ENCODE measurements at regions not wholly inside any gene's neighbourhood (a gene's known extent, or its start where the extent isn't known, plus 50 kb on each side); places are given as distances from the start of the nearest gene placed in this dataset.

DNA sequence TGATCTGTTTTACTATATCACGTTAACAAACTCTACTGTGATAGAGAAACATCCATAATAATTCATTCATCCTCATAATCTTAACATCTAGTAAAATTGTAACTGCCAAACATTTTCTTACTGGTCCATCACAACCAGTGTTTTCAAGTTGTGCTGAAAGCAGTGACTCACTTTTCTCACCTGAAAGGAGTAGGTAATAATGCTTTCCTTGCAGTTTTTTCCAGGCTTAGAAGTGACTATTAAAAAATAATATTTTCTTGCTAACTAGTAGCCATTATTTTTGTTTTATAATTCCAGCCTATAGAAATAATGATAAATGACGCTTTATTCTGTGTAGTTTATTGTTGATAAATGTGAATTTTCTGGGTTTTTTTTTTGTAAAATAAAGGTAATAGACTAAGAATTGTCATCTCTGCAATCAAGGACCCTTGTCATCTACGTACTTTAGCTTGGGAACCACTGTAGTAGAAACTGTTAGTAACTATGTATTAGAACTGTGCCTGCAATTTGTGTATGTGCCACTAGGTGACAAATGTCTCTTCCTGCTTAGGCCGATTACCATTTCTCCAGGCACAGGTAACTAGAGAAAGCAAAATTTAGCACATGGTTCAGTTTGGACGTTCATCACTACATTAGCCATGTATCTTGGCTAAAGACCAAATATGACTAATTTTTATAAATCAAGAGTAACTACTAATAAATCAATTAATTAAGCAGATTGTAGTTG is 409.4 kb upstream of the ERCC4 start:
- Histone ChIP-seq H3K79me2 (no peaks in the 10 kb centered on the region), H3K27me3 (no peaks in the 10 kb centered on the region), H4K20me1 (ENCODE audit: insufficient read depth, poor library complexity, severe bottlenecking) (no peaks in the 10 kb centered on the region), H3K36me3 (replicated peaks; ENCODE audit: insufficient read depth, low read depth) (no peaks in the 10 kb centered on the region), H3K9me2 (replicated peaks; ENCODE audit: insufficient read depth) (no peaks in the 10 kb centered on the region), H2AFZ (no peak overlapping the region), H3K4me3 (no peak overlapping the region), H3K4me1 (ENCODE audit: insufficient read depth) (no peaks in the 10 kb centered on the region), H3K9me3 (ENCODE audit: low read depth) (peaks cover 7% of the 10 kb centered on the region), H3K4me2 (no peak overlapping the region), H3K27ac (no peak overlapping the region)
- no peak for DNase-seq (ENCODE audit: low spot score)
- WGBS (ENCODE audit: low lambda C conversion rate, missing lambda C conversion rate) = 88% methylated on average over 5 of the region's 5 CpGs
- TF ChIP-seq, protein P1, sequence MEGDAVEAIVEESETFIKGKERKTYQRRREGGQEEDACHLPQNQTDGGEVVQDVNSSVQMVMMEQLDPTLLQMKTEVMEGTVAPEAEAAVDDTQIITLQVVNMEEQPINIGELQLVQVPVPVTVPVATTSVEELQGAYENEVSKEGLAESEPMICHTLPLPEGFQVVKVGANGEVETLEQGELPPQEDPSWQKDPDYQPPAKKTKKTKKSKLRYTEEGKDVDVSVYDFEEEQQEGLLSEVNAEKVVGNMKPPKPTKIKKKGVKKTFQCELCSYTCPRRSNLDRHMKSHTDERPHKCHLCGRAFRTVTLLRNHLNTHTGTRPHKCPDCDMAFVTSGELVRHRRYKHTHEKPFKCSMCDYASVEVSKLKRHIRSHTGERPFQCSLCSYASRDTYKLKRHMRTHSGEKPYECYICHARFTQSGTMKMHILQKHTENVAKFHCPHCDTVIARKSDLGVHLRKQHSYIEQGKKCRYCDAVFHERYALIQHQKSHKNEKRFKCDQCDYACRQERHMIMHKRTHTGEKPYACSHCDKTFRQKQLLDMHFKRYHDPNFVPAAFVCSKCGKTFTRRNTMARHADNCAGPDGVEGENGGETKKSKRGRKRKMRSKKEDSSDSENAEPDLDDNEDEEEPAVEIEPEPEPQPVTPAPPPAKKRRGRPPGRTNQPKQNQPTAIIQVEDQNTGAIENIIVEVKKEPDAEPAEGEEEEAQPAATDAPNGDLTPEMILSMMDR (IDR thresholded peaks at IDR 0.05; ENCODE audit: poor library complexity) = no peak
- TF ChIP-seq EZH2 (IDR thresholded peaks at IDR 0.05; ENCODE audit: borderline replicate concordance) (no peak), EZH2phosphoT487 (IDR thresholded peaks at IDR 0.05; ENCODE audit: low read depth, severe bottlenecking, unreplicated experiment) (no peak)

DNA sequence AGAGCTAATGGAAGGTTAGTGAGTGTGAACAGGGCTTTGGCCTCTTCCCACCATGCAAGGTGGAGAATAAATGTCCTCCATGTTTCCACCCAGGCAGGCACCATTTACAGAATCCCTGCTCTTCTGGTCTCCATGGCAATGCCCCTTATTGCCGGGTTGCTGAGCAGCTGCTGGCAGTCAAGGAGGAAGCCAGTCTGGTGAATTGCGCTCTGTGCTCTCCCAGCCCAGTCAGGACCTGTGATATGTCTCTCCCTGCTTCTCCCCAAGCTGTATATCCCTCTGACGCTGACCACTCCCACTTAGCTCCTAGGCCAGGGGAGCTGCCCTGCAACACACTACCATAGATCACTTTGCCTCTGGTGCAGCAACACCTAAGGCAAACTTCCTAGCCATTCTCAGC is 402.1 kb upstream of the ERCC4 start:
- Histone ChIP-seq H4K20me1 (ENCODE audit: insufficient read depth, poor library complexity, severe bottlenecking) (no peaks in the 10 kb centered on the region), H3K9me3 (ENCODE audit: low read depth) (peaks cover 7% of the 10 kb centered on the region), H3K36me3 (replicated peaks; ENCODE audit: insufficient read depth, low read depth) (no peaks in the 10 kb centered on the region), H3K4me3 (no peak overlapping the region), H3K9me2 (replicated peaks; ENCODE audit: insufficient read depth) (no peaks in the 10 kb centered on the region), H3K4me2 (no peak overlapping the region), H3K27ac (no peak overlapping the region), H3K4me1 (ENCODE audit: insufficient read depth) (no peaks in the 10 kb centered on the region), H3K79me2 (no peaks in the 10 kb centered on the region), H2AFZ (no peak overlapping the region), H3K27me3 (no peaks in the 10 kb centered on the region)
- DNase-seq (ENCODE audit: low spot score) = no peak
- no peak for TF ChIP-seq EZH2 (IDR thresholded peaks at IDR 0.05; ENCODE audit: borderline replicate concordance)
- TF ChIP-seq, protein P1 (IDR thresholded peaks at IDR 0.05; ENCODE audit: poor library complexity) = no peak
- TF ChIP-seq EZH2phosphoT487 (IDR thresholded peaks at IDR 0.05; ENCODE audit: low read depth, severe bottlenecking, unreplicated experiment) = no peak
- 83% methylated on average over 3 of the region's 3 CpGs for WGBS (ENCODE audit: low lambda C conversion rate, missing lambda C conversion rate)

DNA sequence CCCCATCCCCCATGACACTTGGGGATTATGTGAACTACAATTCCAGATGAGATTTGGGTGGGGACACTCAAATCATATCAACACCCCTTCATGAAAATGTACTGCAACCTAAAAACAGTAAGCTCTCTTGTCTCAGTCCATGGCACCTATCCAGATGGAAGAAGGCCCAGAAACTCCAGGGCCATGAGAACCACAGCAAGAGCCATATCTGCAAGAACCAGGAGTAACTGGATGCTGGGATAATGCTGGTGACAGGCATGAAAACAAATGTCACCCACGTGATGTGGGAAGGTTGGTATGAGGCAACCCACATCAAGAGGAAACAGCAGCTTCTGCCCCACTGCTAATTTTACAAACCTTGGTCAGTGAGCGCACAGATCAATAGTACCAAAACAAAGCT is 400.1 kb upstream of the ERCC4 start:
- Histone ChIP-seq H3K4me1 (ENCODE audit: insufficient read depth) (no peaks in the 10 kb centered on the region), H3K9me2 (replicated peaks; ENCODE audit: insufficient read depth) (no peaks in the 10 kb centered on the region), H2AFZ (no peak overlapping the region), H3K79me2 (no peaks in the 10 kb centered on the region), H3K36me3 (replicated peaks; ENCODE audit: insufficient read depth, low read depth) (no peaks in the 10 kb centered on the region), H3K27ac (no peak overlapping the region), H4K20me1 (ENCODE audit: insufficient read depth, poor library complexity, severe bottlenecking) (no peaks in the 10 kb centered on the region), H3K9me3 (ENCODE audit: low read depth) (peaks cover 2% of the 10 kb centered on the region), H3K4me2 (no peak overlapping the region), H3K27me3 (no peaks in the 10 kb centered on the region), H3K4me3 (no peak overlapping the region)
- WGBS (ENCODE audit: low lambda C conversion rate, missing lambda C conversion rate) = 85% methylated on average over 2 of the region's 2 CpGs
- no peak for TF ChIP-seq EZH2 (IDR thresholded peaks at IDR 0.05; ENCODE audit: borderline replicate concordance)
- TF ChIP-seq, protein P1 (IDR thresholded peaks at IDR 0.05; ENCODE audit: poor library complexity) = no peak
- no peak for TF ChIP-seq EZH2phosphoT487 (IDR thresholded peaks at IDR 0.05; ENCODE audit: low read depth, severe bottlenecking, unreplicated experiment)
- no peak for DNase-seq (ENCODE audit: low spot score)

Data from hepatocyte (in vitro differentiated cells).